B cell (primary cell): ENCODE measurements at regions not wholly inside any gene's neighbourhood (a gene's known extent, or its start where the extent isn't known, plus 50 kb on each side); places are given as distances from the start of the nearest gene placed in this dataset.

Experiments used
- ATAC-seq: fragments of 200-7000 bp; cut with Tn5 transposase; one replicate; pipeline ENCODE4 v1.10.0; 2021; ENCODE audit warnings: low read depth, mild to moderate bottlenecking, moderate number of reproducible peaks, moderate library complexity
- CTCF ChIA-PET: fragments of 350-600 bp; sonication (Branson Sonifier 250); formaldehyde crosslinking; loops from one replicate; lab custom pipeline; 2021; ENCODE audit warnings: antibody characterized with exemption, inconsistent platforms; lab: Charles Lee
- POLR2A ChIA-PET: fragments of 350-600 bp; sonication (Branson Sonifier 250); formaldehyde crosslinking; loops from one replicate; lab custom pipeline; 2021; ENCODE audit warnings: antibody characterized with exemption; lab: Charles Lee
- DNase-seq: peaks from one replicate; pipeline ENCODE4 v3.0.0; 2013
- H2AFZ ChIP-seq: 2 replicates; pipeline ENCODE4 v1.6.1; 2012; ENCODE audit warnings: mild to moderate bottlenecking, low read depth, low read length; ENCODE audit not compliant: insufficient read depth, poor library complexity, severe bottlenecking
- H3K27ac ChIP-seq, 2 donors: 1 replicate in 1 of 2; 2 replicates in 1 of 2; pipeline ENCODE4 v1.5.1; 2012 to 2013; ENCODE audit warnings: low read length in 2 of 2, mild to moderate bottlenecking in 2 of 2, moderate library complexity in 1 of 2
- H3K27me3 ChIP-seq, 4 experiments: fragments of 200-600 bp in 1 of 4; sonication (generic) in 1 of 4; replicated peaks in 1 of 4; 1 replicate in 2 of 4; 2 replicates in 2 of 4; pipeline versions ENCODE4 v1.6.1 to v1.7.0; 2013 to 2016; ENCODE audit warnings: low read length in 3 of 4, mild to moderate bottlenecking in 2 of 4, mixed read lengths in 1 of 4, moderate library complexity in 1 of 4; ENCODE audit not compliant: insufficient read depth in 4 of 4, control insufficient read depth in 3 of 4; ENCODE audit errors: control extremely low read depth in 1 of 4
- H3K36me3 ChIP-seq, 2 experiments: replicated peaks in 1 of 2; 1 replicate in 1 of 2; 2 replicates in 1 of 2; pipeline versions ENCODE4 v1.6.1 to v1.7.1; 2013; ENCODE audit warnings: low read length in 1 of 2; ENCODE audit not compliant: insufficient read depth in 2 of 2, control insufficient read depth in 1 of 2; ENCODE audit errors: control extremely low read depth in 1 of 2, extremely low read depth in 1 of 2
- H3K4me1 ChIP-seq, 2 donors: fragments of 200-600 bp in 1 of 2; sonication (generic) in 1 of 2; 1 replicate in 1 of 2; 2 replicates in 1 of 2; pipeline versions ENCODE4 v1.5.1 to v1.6.1; 2013 to 2017; ENCODE audit warnings: low read length in 2 of 2; ENCODE audit not compliant: control insufficient read depth in 2 of 2, insufficient read depth in 2 of 2
- H3K4me2 ChIP-seq: replicated peaks from 2 replicates; pipeline ENCODE3; 2012; ENCODE audit warnings: mild to moderate bottlenecking, low read depth, low read length; ENCODE audit not compliant: poor library complexity, severe bottlenecking
- H3K4me3 ChIP-seq, 5 experiments: fragments of 200-600 bp in 1 of 5; sonication (generic) in 1 of 5; 1 replicate in 3 of 5; 2 replicates in 2 of 5; pipeline versions ENCODE4 v1.5.1 to v1.7.0; 2011 to 2016; ENCODE audit warnings: low read length in 4 of 5, mild to moderate bottlenecking in 4 of 5, low read depth in 2 of 5, control low read depth in 1 of 5, moderate library complexity in 1 of 5; ENCODE audit not compliant: insufficient read depth in 1 of 5; ENCODE audit errors: control extremely low read depth in 1 of 5, extremely low read depth in 1 of 5
- H3K79me2 ChIP-seq: fragments of 200-600 bp; sonication (generic); one replicate; pipeline ENCODE4 v1.6.0; 2016; ENCODE audit warnings: low read length; ENCODE audit not compliant: control insufficient read depth, insufficient read depth
- H3K9ac ChIP-seq: fragments of 200-600 bp; sonication (generic); 2 replicates; pipeline ENCODE4 v1.6.1; 2017; ENCODE audit warnings: mild to moderate bottlenecking, low read length, moderate library complexity
- H3K9me3 ChIP-seq, 3 donors: one replicate each; pipeline versions ENCODE4 v1.6.1 to v1.7.1; 2013; ENCODE audit warnings: low read length in 2 of 3; ENCODE audit not compliant: control insufficient read depth in 2 of 3, insufficient read depth in 1 of 3; ENCODE audit errors: control extremely low read depth in 1 of 3
- H4K20me1 ChIP-seq: 2 replicates; pipeline ENCODE4 v1.6.0; 2012; ENCODE audit warnings: mild to moderate bottlenecking, low read length; ENCODE audit not compliant: insufficient read depth, control insufficient read depth, poor library complexity, severe bottlenecking
- H3K27ac Mint-ChIP-seq: one replicate; pipeline ENCODE4 v1.8.0; 2021; ENCODE audit warnings: mixed read lengths
- H3K27me3 Mint-ChIP-seq: one replicate; pipeline ENCODE4 v1.8.0; 2021; ENCODE audit warnings: mixed read lengths
- H3K4me1 Mint-ChIP-seq: one replicate; pipeline ENCODE4 v1.8.0; 2021; ENCODE audit warnings: mixed read lengths
- H3K4me3 Mint-ChIP-seq: one replicate; pipeline ENCODE4 v1.8.0; 2021; ENCODE audit warnings: mixed read lengths
- H3K9me3 Mint-ChIP-seq: one replicate; pipeline ENCODE4 v1.8.0; 2022; ENCODE audit warnings: mixed read lengths; ENCODE audit not compliant: insufficient read depth
- EZH2 ChIP-seq: IDR thresholded peaks from 2 replicates; pipeline ENCODE4 v1.6.1; 2012; ENCODE audit warnings: borderline replicate concordance, low read depth, mild to moderate bottlenecking, moderate library complexity, low read length; ENCODE audit not compliant: insufficient read depth, poor library complexity, severe bottlenecking
- WGBS: methylation state at CpG from one replicate; pipeline ENCODE4 v1.1.5; 2013; ENCODE audit warnings: missing lambda C conversion rate; ENCODE audit not compliant: insufficient coverage; 5-methylcytosine and 5-hydroxymethylcytosine counted together
- intact Hi-C: fragments of 100-400 bp; cut with micrococcal nuclease; formaldehyde crosslinking; loops from one replicate; pipeline ENCODE4 v1.10.0; 2022
- TF ChIP-seq, protein P1 (sequence below): fragments of 200-600 bp; IDR thresholded peaks from one replicate; pipeline ENCODE4 v1.8.0; 2022; ENCODE audit warnings: antibody characterized with exemption, mild to moderate bottlenecking

DNA sequence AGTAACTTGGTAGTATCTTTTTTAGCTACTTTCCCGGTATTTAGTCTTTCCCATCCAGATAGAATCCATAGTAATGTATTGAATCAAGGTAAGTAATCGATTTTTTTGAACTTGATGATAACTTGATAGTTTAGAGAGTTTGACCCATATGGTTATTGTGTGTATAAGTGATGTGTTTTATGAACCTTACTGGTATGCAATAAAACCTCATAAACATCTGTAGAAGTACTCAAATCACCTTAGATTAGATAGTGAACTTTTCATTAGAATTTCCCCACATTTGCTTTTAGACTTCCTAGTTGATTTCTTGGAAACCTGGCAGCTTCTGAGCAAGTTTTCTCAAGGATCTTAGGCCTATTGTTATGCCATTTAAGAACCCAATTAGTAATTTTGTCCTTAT lies 80.8 kb upstream of the PDE5A start:
- Histone ChIP-seq H3K9me3 (peaks cover 0 to 10% (median 0%) of the 10 kb centered on the region in 3 donors), H3K27ac (no peak overlapping the region), H3K27me3 (no peaks in the 10 kb centered on the region), H4K20me1 (no peaks in the 10 kb centered on the region), H3K4me2 (no peak overlapping the region), H3K9ac (no peak overlapping the region), H3K79me2 (no peaks in the 10 kb centered on the region), H3K4me1 (no peaks in the 10 kb centered on the region), H3K4me3 (no peak overlapping the region), H3K36me3 (no peaks in the 10 kb centered on the region), H2AFZ (no peak overlapping the region)
- no peak overlapping the region for H3K4me3 Mint-ChIP-seq
- H3K9me3 Mint-ChIP-seq = peaks cover 10% of the 10 kb centered on the region
- no peak for DNase-seq
- ChIA-PET POLR2A (no interaction called here), CTCF (no interaction called here)
- TF ChIP-seq EZH2 = no peak
- TF ChIP-seq, protein P1, sequence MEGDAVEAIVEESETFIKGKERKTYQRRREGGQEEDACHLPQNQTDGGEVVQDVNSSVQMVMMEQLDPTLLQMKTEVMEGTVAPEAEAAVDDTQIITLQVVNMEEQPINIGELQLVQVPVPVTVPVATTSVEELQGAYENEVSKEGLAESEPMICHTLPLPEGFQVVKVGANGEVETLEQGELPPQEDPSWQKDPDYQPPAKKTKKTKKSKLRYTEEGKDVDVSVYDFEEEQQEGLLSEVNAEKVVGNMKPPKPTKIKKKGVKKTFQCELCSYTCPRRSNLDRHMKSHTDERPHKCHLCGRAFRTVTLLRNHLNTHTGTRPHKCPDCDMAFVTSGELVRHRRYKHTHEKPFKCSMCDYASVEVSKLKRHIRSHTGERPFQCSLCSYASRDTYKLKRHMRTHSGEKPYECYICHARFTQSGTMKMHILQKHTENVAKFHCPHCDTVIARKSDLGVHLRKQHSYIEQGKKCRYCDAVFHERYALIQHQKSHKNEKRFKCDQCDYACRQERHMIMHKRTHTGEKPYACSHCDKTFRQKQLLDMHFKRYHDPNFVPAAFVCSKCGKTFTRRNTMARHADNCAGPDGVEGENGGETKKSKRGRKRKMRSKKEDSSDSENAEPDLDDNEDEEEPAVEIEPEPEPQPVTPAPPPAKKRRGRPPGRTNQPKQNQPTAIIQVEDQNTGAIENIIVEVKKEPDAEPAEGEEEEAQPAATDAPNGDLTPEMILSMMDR = no peak
- H3K27ac Mint-ChIP-seq = no peak overlapping the region
- whole genome bisulfite sequencing = no CpG with 5 or more reads among the region's 2 CpGs
- no peaks in the 10 kb centered on the region for H3K27me3 Mint-ChIP-seq
- H3K4me1 Mint-ChIP-seq = peaks cover 4% of the 10 kb centered on the region
- intact Hi-C loops = no loop called here
- no peak for ATAC-seq

DNA sequence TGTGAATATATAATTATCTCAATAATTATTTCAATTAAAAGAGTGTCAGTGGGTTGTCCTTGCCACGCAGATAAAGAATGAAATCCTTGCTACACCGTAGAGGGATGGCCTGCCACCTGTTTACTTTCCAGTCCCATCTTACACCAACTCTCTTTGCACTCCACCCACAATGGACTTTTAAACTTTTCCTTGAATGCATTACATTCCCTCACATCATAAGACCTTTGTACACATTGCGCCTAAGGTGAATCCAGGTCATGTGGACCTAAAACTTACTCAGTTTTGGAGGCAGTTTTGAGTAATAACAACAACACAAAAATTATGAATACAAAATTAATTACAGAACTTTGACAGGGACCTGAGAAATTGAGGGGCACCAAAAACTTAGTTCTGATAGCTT lies 78.7 kb upstream of the PDE5A start:
- Histone ChIP-seq H3K27me3 (no peaks in the 10 kb centered on the region), H2AFZ (no peak overlapping the region), H3K4me2 (no peak overlapping the region), H3K27ac (no peak overlapping the region), H3K4me1 (no peaks in the 10 kb centered on the region), H3K9ac (no peak overlapping the region), H4K20me1 (no peaks in the 10 kb centered on the region), H3K36me3 (no peaks in the 10 kb centered on the region), H3K4me3 (no peak overlapping the region), H3K9me3 (peaks cover 0 to 6% (median 0%) of the 10 kb centered on the region in 3 donors), H3K79me2 (no peaks in the 10 kb centered on the region)
- WGBS = 100% methylated on average over 2 of the region's 3 CpGs
- POLR2A ChIA-PET = no interaction called here
- no peak for DNase-seq
- CTCF ChIA-PET = no interaction called here
- no peak overlapping the region for H3K27ac Mint-ChIP-seq
- no peak overlapping the region for H3K4me3 Mint-ChIP-seq
- H3K4me1 Mint-ChIP-seq = peaks cover 4% of the 10 kb centered on the region
- H3K27me3 Mint-ChIP-seq = no peaks in the 10 kb centered on the region
- intact Hi-C loops = no loop called here
- peaks cover 6% of the 10 kb centered on the region for H3K9me3 Mint-ChIP-seq
- no peak for ATAC-seq
- TF ChIP-seq, protein P1 = no peak
- TF ChIP-seq EZH2 = no peak
